ENCODE measurements at regions not wholly inside any gene's neighbourhood (a gene's known extent, or its start where the extent isn't known, plus 50 kb on each side); places are given as distances from the start of the nearest gene placed in this dataset.

DNA sequence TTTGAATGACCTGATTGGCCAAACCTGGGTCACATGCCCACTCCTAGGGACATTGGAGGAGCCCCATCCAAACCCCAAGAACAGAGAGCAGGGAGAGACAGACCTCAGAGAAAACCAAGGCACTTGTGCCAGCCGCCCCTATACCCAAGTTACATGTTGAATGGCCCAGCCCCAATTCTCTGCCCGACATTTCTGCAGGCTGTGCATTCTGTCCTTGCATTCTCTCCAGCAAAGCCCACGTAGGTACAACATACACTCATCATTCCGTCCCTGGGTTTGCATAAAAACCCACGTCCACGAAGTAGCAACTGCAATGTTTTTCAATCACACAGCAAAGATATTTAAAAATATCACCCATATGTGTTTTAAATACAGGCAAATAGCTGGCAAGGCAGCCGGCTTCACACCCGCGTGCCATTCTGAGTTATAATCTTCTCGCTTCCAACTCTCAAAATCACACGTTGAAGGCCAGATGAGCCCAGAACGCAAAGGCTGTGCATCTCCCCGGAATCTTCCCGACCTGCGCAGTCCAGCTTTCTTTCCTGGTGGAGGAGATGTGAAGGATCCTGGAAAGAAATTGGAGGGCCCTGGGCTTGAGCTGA is 91.7 kb upstream of the MYL2 start:
- DNase-seq (ENCODE audit: low read depth, low spot score): no peak
- Histone ChIP-seq H3K9ac (ENCODE audit: insufficient read length, low read depth) (no peak overlapping the region), H3K36me3 (ENCODE audit: insufficient read depth, insufficient read length, low read length) (no peaks in the 10 kb centered on the region), H3K9me3 (ENCODE audit: insufficient read depth, low read length) (peaks cover 5% of the 10 kb centered on the region; the same call in 1 of the 2 replicates), H3K27me3 (ENCODE audit: insufficient read depth, insufficient read length) (peaks cover 8% of the 10 kb centered on the region), H3K4me1 (ENCODE audit: insufficient read depth, insufficient read length) (peaks cover 2% of the 10 kb centered on the region), H3K4me3 (ENCODE audit: insufficient read length, low read depth) (no peak overlapping the region)
- no peak for TF ChIP-seq ZNF274 (IDR thresholded peaks at IDR 0.05; ENCODE audit: low read depth, low read length)
- no peak for TF ChIP-seq YY1 (IDR thresholded peaks at IDR 0.05; ENCODE audit: insufficient read depth, insufficient read length)
- TF ChIP-seq SUZ12 (IDR thresholded peaks at IDR 0.05; ENCODE audit: extremely low read depth, insufficient read depth, insufficient read length): no peak

DNA sequence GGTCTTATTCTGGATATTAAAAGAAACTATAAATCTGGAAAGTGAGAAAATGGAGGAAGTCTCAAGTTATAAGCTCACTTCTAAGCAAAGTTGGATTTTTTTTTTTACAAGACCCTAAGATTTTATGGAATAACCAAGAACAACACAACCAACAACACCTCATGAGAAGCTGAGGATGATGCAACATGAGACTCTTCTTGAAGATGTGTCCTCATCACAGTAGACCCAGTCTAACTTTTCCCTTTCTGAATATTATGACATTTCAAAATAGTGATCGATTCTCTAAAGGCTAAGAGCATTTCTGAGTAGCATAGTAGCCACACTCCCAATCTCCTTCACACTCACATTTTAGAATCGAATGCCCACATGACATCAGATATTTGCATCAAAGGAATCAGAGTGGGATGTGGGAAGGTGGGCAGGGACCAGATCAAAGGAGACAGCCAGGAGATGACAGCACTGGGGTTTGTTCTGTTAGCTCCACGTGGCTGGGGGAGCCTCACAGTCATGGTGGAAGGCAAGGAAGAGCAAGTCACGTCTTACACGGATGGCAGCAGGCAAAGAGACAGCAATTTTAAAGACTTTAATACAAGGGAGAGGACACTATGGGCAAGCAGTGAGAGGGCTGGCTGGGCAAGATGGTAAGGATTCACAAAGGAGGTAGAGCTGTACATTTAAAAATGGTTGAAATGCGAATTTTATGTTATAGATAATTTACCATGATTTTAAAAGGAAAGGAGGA is 90.7 kb upstream of the MYL2 start:
- peaks cover 3% of the 10 kb centered on the region for H3K27me3 ChIP-seq (ENCODE audit: insufficient read depth, insufficient read length)
- DNase-seq (ENCODE audit: low read depth, low spot score): no peak

DNA sequence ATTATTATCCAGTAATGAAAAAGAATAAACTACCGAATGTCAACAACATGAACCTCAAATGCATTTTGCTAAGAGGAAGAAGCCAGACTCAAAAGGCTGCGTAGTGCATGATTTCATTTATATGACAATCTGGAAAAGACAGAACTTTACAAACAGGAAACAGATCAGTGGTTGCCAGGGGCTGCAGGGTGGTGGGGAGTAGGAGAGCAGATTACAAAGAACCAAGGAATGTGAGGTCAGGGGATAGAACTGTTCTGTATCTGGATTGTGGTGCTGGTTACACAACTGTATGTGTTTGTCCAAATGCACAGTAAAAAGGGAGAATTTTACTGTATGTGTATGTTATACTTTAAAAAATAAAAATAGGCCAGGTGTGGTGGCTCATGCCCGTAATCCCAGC is 89.7 kb upstream of the MYL2 start:
- DNase-seq (ENCODE audit: low read depth, low spot score): no peak
- TF ChIP-seq SUZ12 (IDR thresholded peaks at IDR 0.05; ENCODE audit: extremely low read depth, insufficient read depth, insufficient read length): no peak
- TF ChIP-seq YY1 (IDR thresholded peaks at IDR 0.05; ENCODE audit: insufficient read depth, insufficient read length): no peak
- TF ChIP-seq ZNF274 (IDR thresholded peaks at IDR 0.05; ENCODE audit: low read depth, low read length): no peak
- H3K36me3 ChIP-seq (ENCODE audit: insufficient read depth, insufficient read length, low read length): no peaks in the 10 kb centered on the region
- no peak overlapping the region for H3K9ac ChIP-seq (ENCODE audit: insufficient read length, low read depth)
- H3K4me1 ChIP-seq (ENCODE audit: insufficient read depth, insufficient read length): peaks cover 2% of the 10 kb centered on the region
- H3K4me3 ChIP-seq (ENCODE audit: insufficient read length, low read depth): no peak overlapping the region
- H3K27me3 ChIP-seq (ENCODE audit: insufficient read depth, insufficient read length): no peaks in the 10 kb centered on the region
- H3K9me3 ChIP-seq (ENCODE audit: insufficient read depth, low read length): peaks cover 5% of the 10 kb centered on the region; the same call in 1 of the 2 replicates

More for the DNA sequence above, 90.7 kb upstream of the MYL2 start:
- H3K9me3 ChIP-seq (ENCODE audit: insufficient read depth, low read length): peaks cover 5% of the 10 kb centered on the region; the same call in 1 of the 2 replicates
- no peak overlapping the region for H3K4me3 ChIP-seq (ENCODE audit: insufficient read length, low read depth)
- TF ChIP-seq SUZ12 (IDR thresholded peaks at IDR 0.05; ENCODE audit: extremely low read depth, insufficient read depth, insufficient read length) (no peak), YY1 (IDR thresholded peaks at IDR 0.05; ENCODE audit: insufficient read depth, insufficient read length) (no peak), ZNF274 (IDR thresholded peaks at IDR 0.05; ENCODE audit: low read depth, low read length) (no peak)
- no peaks in the 10 kb centered on the region for H3K36me3 ChIP-seq (ENCODE audit: insufficient read depth, insufficient read length, low read length)
- H3K4me1 ChIP-seq (ENCODE audit: insufficient read depth, insufficient read length): peaks cover 2% of the 10 kb centered on the region
- no peak overlapping the region for H3K9ac ChIP-seq (ENCODE audit: insufficient read length, low read depth)

DNA sequence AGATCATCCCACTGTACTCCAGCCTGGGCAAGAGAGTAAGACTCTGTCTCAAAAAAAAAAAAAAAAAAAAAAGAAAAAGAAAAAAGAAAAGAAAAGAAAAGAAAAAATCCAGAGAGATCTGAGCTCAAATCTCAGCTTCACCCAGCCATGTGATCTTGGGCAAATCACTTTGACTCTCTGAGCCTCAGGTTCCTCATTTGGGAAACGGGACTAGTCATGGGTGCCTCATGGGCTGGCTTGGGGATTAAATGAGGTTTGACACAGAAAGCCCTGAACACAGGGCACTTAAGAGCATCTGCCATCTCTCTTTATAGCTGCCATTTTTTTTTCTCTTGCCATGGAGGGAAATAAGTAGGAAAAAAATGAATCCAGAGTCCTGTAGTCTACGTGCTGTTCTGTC is 86.2 kb upstream of the MYL2 start:
- H3K4me1 ChIP-seq (ENCODE audit: insufficient read depth, insufficient read length): no peaks in the 10 kb centered on the region
- peaks cover 3% of the 10 kb centered on the region for H3K27me3 ChIP-seq (ENCODE audit: insufficient read depth, insufficient read length)
- peaks cover 1% of the 10 kb centered on the region; the same call in 1 of the 2 replicates for H3K9me3 ChIP-seq (ENCODE audit: insufficient read depth, low read length)
- no peak overlapping the region for H3K9ac ChIP-seq (ENCODE audit: insufficient read length, low read depth)
- no peak overlapping the region for H3K4me3 ChIP-seq (ENCODE audit: insufficient read length, low read depth)
- DNase-seq (ENCODE audit: low read depth, low spot score): no peak
- no peak for TF ChIP-seq SUZ12 (IDR thresholded peaks at IDR 0.05; ENCODE audit: extremely low read depth, insufficient read depth, insufficient read length)
- TF ChIP-seq ZNF274 (IDR thresholded peaks at IDR 0.05; ENCODE audit: low read depth, low read length): no peak
- no peak for TF ChIP-seq YY1 (IDR thresholded peaks at IDR 0.05; ENCODE audit: insufficient read depth, insufficient read length)
- no peaks in the 10 kb centered on the region for H3K36me3 ChIP-seq (ENCODE audit: insufficient read depth, insufficient read length, low read length)

DNA sequence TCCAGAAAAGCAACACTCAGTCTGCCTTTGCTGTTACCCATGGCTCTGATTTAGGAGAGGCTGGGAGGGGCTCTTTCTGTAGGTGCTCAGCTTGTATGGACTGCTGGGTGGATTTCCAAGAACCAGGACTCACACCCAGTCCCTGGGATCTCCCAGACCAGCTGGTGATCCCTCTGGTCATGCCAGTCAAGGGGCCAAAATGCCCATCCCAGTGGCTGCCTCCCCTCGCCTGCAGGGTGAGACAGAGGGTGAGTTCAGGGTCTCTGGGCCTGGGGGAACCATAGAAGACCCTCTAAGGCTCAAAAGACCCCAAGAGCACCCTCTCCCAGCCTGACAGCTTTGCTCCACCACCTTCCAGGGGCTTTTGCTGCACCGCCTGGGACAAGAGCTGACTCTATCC is 78.6 kb upstream of the MYL2 start:
- Histone ChIP-seq H3K4me1 (ENCODE audit: insufficient read depth, insufficient read length) (no peaks in the 10 kb centered on the region), H3K27me3 (ENCODE audit: insufficient read depth, insufficient read length) (no peaks in the 10 kb centered on the region), H3K36me3 (ENCODE audit: insufficient read depth, insufficient read length, low read length) (no peaks in the 10 kb centered on the region), H3K4me3 (ENCODE audit: insufficient read length, low read depth) (no peak overlapping the region), H3K9ac (ENCODE audit: insufficient read length, low read depth) (no peak overlapping the region), H3K9me3 (ENCODE audit: insufficient read depth, low read length) (peaks cover 17% of the 10 kb centered on the region)
- DNase-seq (ENCODE audit: low read depth, low spot score): no peak
- TF ChIP-seq YY1 (IDR thresholded peaks at IDR 0.05; ENCODE audit: insufficient read depth, insufficient read length) (no peak), SUZ12 (IDR thresholded peaks at IDR 0.05; ENCODE audit: extremely low read depth, insufficient read depth, insufficient read length) (no peak), ZNF274 (IDR thresholded peaks at IDR 0.05; ENCODE audit: low read depth, low read length) (no peak)

DNA sequence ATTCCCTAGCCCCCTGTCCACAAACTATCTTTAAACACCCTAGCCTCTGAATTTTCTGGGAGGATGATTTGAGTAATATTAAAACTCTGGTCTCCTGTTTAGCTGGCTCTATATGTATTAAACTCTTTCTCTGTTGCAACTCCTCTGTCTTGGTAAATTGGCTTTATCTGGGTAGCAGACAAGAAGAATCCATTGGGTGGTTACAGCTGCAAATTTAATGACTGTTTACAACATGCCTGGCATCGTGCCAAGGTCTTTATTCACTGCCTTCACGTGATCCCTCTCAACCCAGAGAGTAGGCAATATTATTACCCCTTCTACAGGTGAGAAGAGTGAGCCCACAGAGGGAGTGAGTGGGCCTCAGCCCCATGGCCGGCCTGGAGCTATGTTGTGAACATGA is 77.8 kb upstream of the MYL2 start:
- TF ChIP-seq ZNF274 (IDR thresholded peaks at IDR 0.05; ENCODE audit: low read depth, low read length) (no peak), SUZ12 (IDR thresholded peaks at IDR 0.05; ENCODE audit: extremely low read depth, insufficient read depth, insufficient read length) (no peak), YY1 (IDR thresholded peaks at IDR 0.05; ENCODE audit: insufficient read depth, insufficient read length) (no peak)
- H3K36me3 ChIP-seq (ENCODE audit: insufficient read depth, insufficient read length, low read length): no peaks in the 10 kb centered on the region
- H3K9ac ChIP-seq (ENCODE audit: insufficient read length, low read depth): no peak overlapping the region
- H3K4me1 ChIP-seq (ENCODE audit: insufficient read depth, insufficient read length): no peaks in the 10 kb centered on the region
- H3K9me3 ChIP-seq (ENCODE audit: insufficient read depth, low read length): peaks cover 17% of the 10 kb centered on the region
- H3K4me3 ChIP-seq (ENCODE audit: insufficient read length, low read depth): no peak overlapping the region
- DNase-seq (ENCODE audit: low read depth, low spot score): no peak
- no peaks in the 10 kb centered on the region for H3K27me3 ChIP-seq (ENCODE audit: insufficient read depth, insufficient read length)

DNA sequence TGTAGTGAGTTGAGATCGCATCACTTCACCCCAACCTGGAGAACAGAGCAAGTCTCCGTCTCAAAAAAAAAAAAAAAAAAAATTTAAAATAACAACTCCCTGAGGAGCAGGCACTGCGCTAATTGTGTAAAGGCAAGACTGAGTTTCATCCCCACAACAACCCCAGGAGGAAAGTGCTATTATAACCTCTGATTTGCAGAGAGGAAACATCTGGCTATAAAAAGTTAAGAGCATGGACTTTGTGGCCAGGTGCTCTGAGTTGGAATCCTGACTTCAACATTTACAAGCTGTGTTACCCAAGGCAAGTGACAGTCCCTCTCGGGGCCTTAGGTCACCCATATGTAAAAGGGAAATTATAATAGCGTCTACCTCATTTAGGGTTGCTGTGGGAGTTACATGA is 76.0 kb upstream of the MYL2 start:
- no peak for TF ChIP-seq YY1 (IDR thresholded peaks at IDR 0.05; ENCODE audit: insufficient read depth, insufficient read length)
- no peak for TF ChIP-seq ZNF274 (IDR thresholded peaks at IDR 0.05; ENCODE audit: low read depth, low read length)
- no peak for TF ChIP-seq SUZ12 (IDR thresholded peaks at IDR 0.05; ENCODE audit: extremely low read depth, insufficient read depth, insufficient read length)
- H3K4me3 ChIP-seq (ENCODE audit: insufficient read length, low read depth): no peak overlapping the region
- H3K36me3 ChIP-seq (ENCODE audit: insufficient read depth, insufficient read length, low read length): no peaks in the 10 kb centered on the region
- peaks cover 2% of the 10 kb centered on the region for H3K4me1 ChIP-seq (ENCODE audit: insufficient read depth, insufficient read length)
- DNase-seq (ENCODE audit: low read depth, low spot score): no peak
- H3K9ac ChIP-seq (ENCODE audit: insufficient read length, low read depth): no peak overlapping the region
- no peaks in the 10 kb centered on the region for H3K27me3 ChIP-seq (ENCODE audit: insufficient read depth, insufficient read length)
- peaks cover 17% of the 10 kb centered on the region for H3K9me3 ChIP-seq (ENCODE audit: insufficient read depth, low read length)
